NAMALWA (cell line): ENCODE measurements at regions not wholly inside any gene's neighbourhood (a gene's known extent, or its start where the extent isn't known, plus 50 kb on each side); places are given as distances from the start of the nearest gene placed in this dataset.

Experiments
- DNase-seq: peaks from one replicate; pipeline ENCODE4 v3.0.0-alpha.2; 2015; ENCODE audit warnings: low spot score

DNA sequence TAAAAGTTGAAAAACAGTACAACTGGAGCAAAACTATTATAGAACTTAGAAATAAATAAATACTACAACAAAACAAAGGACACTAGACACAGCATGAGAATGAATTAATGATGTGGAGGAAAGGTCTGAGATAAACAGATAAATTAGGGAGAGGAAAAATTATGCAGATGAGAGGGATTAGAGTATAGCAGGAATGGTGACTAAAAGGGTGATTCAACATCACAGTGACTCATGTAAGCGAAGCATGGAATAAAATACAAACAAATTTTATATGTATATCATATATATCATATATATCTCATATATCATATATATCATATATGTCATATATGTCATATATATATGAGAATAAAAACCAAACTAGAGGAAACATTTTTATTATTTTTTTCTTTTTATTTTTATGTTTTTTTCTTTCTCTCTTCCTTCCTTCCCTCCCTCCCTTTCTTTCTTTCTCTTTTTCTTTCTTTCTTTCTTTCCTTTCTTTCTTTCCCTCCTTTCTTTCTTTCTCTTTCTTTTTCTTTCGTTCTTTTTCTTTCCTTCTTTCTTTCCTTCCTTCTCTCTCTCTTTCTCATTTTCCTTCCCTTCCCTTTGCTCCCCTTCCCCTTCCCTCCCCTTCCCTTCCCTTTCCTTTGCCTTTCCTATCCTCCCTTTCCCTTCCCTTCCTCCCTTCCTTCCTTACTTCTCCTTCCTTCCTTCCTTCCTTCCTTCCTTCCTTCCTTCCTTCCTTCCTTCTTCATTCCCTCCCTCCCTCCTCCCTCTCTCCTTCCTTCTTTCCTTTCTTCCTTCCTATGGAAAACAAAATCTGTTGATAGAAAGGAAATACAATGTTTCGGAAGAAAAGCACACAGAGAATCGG is 1014.6 kb downstream of the GRIK2 start:
- DNase-seq: no peak

DNA sequence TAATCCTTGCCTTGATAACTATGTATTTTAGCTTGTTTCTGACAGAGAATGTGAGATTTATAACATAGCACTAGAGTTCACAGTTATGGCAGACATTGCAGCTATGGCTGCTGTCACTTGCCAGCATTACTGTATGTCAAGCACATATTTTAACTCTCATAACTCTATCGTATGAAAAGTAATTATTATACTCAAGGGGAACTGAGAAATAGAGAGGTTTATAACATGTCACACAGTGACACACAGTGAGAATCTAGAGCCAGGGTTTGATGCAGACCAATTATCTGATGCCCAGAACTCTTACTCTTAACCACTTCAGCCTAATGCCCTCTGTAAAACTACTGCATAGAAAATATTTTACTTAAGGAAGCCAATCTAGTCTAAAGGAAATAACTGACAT is 1012.4 kb downstream of the GRIK2 start:
- no peak for DNase-seq

DNA sequence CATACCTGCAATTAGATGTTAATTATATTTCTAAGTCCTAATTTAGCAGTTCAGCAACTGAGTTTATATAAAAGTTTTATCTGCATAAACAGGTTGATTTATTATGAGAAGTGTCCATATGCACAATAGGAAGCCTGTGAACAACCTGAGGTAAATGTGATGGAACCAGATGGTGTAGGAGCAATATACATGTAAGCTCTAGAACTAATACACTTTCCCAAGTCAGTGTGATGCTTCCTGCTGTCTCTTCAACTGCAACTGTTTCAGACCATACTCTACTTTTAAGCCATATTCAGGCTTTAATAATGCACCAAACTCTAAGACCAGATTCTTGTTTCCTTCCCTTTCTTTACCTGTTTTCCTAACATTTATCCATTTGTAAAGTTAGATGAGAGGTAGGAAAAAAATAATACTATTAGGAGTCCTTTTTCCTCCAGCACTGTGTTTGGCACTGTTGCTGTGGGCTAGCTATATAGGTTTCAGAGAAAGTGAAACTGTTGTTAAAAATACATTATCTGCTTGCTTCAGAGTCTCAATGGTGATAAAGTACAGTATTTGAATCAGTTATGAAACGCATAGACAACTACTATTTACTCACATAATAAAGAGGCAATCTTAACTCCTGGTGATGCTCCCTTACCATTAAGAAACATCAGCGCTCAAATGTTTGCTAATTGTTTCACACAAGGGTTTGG is 1009.3 kb downstream of the GRIK2 start:
- no peak for DNase-seq

DNA sequence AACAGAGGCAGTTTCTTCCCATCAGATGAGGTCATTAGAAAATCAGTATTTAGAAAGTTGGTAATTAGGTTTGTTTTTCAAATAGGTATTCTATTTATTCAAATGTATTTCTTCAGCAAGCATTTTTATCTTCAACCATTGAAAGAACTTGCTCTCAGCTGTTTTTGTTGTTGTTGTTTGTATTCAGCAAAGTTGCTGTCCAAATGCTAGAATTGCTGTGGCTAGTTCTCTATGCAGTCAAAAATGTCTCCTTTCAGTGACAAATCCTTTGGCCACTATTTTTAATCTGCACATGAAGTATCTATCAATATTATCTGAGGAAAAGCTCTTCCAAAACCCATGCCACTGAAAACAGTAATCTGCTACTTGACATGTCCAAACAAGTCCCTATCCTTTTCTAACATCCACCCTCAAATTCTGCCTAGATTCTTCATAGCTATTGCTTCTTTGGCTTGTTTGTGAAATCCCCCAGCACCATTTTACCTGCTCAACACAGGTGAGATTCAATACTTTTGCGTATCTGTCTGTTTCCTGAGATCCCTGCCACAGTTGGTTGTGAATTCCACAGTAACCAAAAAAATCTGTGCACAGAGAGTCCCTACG is 1005.4 kb downstream of the GRIK2 start:
- no peak for DNase-seq

DNA sequence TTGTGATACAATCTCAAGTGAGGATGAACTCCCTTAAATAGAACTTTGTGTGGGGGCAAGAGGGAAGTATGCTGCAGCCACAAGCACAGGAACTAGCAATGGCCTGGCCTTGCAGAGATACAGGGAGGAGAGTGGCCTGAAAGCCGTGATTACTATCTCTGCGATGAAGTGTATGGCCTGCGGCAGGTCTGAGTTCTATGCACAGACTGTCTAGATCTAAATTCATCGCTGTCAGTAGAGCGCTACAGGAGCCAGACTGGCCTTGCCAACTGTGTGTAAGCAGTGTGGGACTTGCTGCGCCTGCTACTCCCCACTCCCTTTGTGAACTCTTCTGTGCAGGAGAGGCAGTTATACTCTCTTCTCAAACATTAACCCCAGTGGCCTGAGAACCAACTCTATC is 997.0 kb downstream of the GRIK2 start:
- no peak for DNase-seq

DNA sequence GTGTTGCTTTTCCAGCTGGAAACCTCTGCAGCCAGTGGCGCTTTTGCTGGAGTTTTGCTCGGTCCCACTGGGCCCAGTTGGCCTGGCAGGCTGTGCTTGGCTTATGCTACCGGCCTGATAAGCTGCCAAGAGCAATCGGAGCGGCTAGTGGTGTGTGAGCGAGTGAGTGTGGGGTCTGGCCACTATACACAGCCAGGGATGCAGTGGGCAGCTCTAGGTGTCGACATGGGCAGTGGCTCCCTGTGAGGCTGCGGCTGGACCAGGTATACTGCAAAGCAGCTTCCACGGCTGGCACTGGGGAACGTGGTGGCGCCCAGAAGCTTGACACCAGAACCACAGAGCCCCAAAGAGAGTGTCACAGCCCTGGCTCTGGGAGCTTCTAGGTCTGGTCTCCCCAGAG is 996.5 kb downstream of the GRIK2 start:
- no peak for DNase-seq

DNA sequence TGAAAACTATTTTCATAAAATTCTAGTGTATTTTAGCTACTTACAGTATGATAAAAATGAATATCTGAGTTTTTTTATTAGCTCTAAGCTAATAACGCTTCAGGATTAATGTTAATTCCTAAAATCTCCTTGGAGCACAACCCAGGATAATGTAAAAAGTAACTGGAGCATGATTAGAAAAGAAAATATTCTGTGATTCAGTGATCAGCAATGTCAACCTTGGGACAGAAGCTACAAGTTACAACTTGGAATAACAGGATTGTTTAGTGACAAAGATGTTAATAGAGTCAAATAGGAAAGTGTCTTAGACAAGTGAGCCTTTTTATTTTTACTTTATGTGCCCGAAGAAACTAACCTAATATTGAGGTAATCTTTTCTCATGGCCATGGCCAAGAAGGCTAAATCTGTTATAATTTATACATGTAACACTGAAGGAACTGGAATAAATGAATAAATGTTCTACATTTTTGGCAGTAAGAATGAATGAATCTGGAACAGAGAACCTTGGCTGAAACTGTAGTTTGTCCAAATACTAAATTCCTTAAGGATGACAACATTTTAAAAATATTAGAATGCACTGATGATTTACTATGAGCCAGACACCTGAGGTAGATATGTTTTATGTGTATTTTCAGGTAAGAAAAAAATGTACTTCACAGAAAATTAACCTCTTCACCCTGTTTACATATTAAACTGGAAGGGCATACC is 994.0 kb downstream of the GRIK2 start:
- DNase-seq: no peak

DNA sequence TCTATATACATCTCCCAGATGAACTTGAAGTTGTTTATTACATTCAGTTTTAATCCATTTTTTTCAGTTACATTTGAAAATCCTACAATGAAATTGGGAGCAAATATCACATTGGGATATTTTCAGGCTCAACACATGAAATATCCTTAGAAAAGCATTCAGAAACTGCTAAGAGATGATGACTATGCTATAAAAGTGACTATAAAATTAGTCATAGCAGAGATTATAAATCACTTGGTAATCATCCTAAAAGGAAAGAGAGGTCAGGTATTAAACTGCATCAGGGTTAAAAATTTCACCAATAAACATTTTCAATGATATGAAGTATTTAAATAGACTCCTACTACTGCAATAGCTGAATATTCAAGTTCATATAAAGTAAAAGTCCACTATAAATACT is 987.7 kb downstream of the GRIK2 start:
- no peak for DNase-seq

DNA sequence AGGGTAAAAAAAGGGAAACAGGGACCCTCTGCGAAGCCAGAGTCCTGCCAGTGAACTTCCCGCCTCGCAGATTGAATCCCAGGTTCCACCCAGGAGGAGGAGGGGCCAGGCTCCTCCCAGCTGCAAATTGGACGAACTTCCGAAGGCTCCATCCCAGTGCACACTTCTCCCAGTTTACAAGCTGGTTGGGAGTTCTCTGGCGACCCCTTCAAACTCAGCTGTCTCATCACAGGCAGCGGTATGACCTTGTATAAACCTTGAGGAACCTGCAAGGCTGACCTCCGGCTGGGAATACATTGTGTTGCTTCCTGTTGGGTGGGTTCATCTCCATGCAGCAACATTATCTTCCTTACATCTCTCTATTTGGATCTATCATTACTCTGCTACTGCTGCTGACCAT is 962.7 kb downstream of the GRIK2 start:
- no peak for DNase-seq

DNA sequence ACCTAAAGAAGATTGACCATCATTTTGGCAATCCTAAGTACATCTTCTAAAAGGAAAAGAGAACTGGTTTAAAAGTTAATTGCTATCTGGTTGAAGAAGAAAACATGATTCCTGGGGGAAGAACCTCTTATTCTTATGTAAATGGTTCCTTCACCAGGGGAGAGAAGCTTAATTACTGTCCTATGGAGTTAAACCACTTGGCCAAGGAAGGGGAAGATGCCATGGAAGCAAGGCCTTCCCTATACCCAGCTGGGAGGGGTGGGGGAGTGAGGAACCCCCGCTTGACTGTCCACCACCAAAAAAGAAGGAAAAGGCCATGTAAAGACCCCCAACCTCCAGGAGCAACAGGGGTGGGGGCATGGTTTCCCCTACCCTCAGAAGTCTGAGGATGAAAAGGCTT is 962.1 kb downstream of the GRIK2 start:
- no peak for DNase-seq

DNA sequence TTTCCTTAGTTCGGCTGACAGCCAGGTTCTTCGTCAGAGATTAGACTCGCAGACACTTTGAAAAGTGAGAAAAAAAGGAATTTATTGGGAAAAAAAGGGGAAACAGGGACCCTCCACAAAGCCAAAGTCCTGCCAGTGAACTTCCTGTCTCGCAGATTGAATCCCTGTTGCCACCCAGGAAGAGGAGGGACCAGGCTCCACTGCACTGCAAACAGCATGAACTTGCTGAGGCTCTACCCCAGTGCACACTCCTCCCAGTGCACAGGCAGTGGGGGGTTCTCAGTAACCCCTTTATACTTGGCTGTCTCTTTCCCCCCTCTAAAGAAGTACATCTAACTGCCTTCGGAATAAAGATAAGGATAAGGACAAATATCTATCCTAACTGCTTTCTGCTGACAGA is 959.0 kb downstream of the GRIK2 start:
- DNase-seq: no peak

DNA sequence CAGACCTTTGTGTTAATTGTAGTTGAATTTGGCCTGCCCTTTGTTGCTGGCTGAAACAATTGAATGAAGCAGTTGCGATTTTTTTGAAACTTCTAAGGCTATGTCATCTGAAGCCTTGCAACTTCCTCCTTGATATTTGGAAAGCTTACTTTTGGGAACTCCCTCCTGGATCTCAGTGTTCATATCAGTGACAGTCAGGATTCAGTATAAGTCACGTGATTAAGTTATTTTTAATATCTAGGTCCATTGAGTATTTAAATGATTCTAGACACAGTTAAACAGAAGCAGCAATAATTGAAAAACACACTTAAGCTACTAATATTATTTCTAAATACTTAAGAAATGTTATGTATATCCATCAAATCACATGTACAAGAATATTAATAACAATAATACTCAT is 951.3 kb downstream of the GRIK2 start:
- no peak for DNase-seq

DNA sequence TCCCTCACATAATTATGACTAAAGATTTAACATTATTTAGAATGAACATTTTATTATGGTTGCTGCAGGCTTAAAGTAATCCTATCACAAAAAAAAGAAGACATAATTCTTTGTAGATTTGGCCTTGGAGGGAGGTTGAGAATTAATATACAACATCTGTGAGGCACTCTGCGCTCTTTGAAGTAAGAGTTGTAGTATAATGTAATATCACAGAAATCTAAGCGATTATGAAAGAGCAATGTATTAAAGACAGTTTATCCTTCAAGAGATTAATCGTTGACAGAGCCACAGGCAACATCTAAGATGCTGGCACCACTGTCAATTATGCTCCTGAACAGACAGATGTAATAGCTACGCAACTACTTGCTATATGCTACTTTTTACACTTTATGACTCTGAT is 946.8 kb downstream of the GRIK2 start:
- DNase-seq: no peak

DNA sequence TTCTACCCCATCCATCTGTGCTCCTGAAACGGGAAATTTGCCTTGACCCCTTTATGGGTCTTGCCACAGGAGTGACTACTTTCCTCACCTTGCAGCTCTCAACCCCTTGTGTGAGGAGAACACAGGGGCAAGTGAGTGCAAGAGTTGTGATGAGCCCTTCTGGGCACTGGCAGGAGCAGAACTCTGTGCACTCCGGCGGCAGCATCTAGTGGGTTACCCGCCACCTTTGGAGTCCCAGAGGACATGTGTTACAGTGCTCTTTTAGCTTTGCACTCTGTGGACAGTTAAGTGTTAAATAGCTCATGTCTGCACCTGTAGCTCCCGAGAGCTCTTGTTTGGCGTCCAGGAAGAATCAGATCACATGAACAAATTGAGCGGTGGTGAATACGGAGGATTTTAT is 940.2 kb downstream of the GRIK2 start:
- no peak for DNase-seq

DNA sequence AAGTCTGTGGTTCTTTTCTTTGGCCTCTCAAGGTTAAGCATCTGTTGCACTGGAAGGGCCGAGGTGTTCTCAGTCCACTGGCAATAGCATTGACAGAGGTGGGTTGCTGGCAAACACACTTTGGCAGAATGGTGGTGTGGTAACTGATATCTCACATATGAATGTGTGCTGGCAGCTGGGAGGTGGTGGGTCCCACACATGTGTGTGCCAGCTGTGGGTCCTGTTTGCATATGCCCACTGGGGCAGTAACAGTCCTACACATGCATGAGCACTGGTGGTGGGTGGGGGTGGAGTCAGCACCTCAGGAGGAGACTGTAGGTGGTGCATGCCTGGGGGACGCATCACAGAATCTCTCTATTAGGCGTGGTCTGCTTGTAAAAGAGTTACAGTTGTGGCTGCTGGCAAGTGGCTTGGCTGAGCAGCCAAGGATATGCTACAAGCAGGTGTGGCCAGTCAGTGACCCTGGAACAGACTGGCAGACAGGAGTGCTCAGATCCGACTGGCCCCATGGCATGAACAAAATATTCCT is 934.3 kb downstream of the GRIK2 start:
- DNase-seq: no peak

DNA sequence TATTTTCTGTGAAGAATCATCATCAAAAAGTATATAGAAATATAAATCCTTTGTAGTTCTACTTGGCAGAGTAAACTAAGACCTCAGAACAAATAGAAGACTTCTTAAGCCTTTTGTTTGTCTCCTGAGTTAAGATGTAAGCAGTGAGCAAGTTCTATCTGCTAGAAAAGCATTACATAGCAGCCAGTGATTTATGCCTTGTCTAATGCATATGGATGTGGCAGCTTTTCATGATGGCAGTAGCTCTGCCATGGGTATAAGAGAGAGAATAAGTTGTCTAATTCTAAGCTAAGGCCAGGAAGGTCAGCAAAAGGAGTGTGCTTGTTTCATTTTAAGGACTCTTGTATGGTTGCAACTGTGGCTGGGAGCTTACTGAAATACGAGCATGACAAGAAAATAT is 920.2 kb downstream of the GRIK2 start:
- no peak for DNase-seq

DNA sequence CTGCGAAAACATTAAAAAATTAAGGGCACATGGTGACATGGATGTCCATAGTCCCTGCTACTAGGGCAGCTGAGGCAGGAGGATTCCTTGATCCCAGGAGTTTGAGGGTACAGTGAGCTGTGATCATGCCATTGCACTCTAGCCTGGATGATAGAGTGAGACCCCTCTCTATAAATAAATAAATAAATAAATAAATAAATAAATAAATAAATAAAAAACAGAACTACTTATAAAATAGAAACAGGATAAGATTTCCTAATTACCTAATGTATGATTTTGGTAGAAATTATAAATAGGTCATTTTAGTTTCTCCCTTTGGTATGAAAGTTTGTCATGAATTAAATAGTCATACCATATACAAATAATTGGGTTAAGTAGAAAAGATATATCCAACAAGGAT is 916.2 kb downstream of the GRIK2 start:
- DNase-seq: no peak

DNA sequence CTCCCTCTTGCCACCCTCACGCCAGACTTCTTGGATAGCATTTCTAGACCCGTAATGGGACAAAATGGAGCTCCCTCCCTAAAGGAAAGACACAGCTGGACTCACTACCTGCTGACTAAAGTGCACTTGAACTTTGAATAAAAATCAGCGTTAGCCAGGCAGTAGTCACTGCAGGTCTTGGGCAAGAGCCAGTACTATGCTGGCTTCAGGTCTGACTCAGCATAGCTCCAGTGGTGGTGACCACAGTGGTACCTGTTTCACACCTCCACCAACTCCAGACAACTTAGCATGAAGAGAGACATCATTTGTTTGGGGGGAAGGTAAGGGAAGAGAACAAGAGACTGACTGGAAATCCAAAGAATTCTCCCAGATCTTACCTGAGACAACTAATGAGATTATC is 906.8 kb downstream of the GRIK2 start:
- no peak for DNase-seq

DNA sequence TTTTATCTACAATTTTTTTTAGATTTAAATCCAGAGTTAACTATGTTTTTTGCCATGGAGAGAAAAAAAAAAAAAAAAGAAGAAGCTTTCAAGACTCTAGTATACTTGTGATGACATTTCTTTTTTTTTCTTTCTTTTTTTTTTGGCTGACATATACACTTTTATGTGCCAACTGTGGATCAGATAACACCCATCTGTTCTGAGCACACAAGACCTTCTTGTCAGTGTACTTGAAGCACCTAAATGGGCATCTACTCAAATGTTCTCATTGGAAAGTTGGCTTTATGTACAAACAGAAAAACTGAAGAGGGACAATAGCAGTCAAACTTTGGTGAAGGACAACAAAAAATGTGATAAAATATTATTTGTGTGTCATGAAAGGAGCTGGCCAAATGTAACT is 904.5 kb downstream of the GRIK2 start:
- no peak for DNase-seq
